Umbilical cord (tissue), 1 donor: ENCODE measurements at regions not wholly inside any gene's neighbourhood (a gene's known extent, or its start where the extent isn't known, plus 50 kb on each side); places are given as distances from the start of the nearest gene placed in this dataset.

Source experiments
- DNase-seq: peaks from one replicate; pipeline ENCODE4 v3.0.0-alpha.2; 2015; ENCODE audit warnings: low spot score

DNA sequence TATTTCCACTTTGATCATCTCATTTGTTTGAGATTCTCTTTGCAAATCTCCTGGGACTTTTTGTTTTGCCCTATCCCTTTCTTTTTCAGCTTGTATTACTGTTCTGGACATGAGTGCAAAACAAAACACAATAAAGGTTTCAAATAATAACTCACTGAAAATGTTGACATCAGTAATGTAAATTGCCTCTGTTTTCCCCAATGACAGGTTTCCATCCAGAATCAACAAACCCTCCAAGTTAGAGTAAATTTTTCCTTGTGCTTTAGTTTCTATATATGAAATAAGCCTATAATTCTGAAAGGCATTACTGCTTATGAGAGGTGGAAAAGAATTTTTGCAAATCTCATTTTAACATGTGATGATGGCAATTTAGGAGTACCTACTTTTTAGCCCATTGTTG lies 187.0 kb upstream of the ANO3 start:
- no peak for DNase-seq

DNA sequence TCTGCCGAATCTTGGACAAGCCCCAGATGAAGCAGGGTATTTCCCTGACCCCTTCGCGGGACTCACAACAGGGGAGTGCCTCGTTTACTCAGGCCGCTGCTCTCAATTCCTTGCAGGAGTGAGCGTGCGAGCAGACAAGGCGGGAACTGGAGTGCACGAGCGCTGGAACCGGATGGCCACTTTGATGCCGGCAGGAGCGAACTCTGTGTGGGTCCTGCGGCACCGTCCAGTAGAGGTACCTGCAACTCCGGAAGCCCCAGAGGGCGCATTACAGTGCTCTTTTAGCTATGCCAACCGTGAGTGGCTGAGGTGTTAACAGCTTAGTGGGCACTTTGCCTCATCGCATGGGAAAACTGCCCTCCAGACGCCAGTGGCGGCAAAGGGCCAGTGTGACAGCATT lies 182.3 kb upstream of the ANO3 start:
- DNase-seq, result no peak

DNA sequence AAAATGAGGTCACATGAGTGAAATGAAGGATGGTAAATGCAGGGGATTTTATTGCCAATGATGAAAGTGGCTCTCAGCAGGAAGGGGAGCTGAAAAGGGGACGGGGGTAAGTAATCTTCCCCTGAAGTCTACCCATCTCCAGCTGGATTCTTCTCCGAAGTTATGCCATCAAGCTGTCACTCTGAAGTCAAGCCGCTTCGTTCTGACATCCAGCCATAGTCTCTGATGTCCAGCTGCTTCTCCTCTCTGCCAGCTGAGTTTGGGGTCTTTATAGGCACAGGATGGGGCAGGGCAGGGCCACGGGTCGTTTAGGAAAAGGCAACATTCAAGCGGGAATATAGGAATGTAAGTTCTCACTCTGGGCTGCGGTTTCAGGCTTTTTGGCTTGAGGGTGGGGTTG lies 181.9 kb upstream of the ANO3 start:
- no peak for DNase-seq

DNA sequence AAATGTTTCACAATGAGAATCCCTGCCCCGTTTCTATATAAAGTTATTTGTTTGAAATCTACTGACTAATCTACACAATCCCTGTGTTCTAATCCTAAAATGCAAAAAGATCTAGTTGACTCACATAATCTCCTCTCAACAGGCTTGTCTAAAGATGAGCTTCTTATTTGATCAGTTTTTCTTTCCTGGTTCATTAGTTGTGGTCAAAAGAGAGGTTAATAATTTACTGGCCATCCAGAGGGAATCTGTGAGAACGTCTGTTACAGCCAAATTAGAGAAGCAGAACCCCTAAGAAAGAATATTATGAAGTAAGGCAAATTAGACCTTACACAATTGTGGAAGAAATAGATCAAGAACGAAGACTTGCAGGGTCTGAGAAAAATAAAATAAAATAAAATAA lies 173.7 kb upstream of the ANO3 start:
- DNase-seq, result no peak

DNA sequence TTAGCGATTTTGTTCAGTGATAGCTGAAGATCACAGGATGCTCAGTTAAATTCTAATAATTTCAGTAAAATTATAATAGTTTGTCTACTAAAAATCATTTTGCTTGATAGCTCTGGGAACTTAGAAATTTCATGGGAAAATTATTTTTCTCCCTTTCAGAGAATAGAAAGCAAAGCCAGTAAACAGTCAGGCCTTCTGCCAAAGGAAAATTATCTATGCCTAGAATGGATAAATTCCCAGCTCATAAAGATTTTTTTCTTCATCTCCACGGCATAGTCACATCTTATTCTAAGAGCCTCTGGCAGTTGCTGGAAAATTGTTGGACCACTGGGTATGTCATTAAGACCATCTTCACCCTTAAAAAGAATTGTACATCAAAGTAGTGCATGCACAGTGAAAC lies 169.6 kb upstream of the ANO3 start:
- DNase-seq, result peak; percentile 44

DNA sequence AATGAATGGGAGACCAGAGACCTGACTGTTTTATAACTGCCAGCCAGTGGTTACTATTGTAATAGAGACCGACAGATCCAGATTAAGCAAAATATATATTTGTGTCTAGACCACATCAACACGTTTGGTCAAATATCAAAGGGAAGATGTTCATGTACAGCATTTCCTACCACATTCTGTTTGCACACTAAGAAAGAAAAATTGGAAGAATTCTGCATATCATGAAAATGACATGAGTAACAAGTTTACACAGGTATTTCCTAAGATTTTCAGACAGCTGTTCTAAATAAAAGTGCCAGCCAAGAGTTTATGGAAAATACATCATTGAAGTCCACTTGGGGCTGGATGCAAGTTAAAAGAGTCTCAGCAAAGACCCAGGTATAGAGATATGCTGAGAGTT lies 145.5 kb upstream of the ANO3 start:
- DNase-seq, result no peak

DNA sequence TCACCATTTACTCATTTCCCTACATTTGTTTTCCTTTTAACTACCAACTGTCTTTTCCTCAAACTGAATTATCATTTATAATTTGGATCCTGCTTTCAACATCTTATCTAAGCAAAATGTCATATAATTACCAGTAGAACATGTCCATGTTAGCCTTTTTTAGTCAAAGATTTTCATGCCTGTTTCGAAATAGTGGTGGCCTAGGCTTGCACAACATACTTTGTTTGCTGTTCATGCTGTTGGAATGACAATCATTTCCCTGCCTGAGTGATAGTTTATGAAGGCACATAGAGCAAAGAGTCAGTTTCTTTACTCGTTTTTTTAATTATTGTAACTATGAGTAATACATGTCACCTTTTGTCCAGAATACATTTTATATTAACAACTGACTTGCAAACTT lies 144.3 kb upstream of the ANO3 start:
- peak; percentile 52 for DNase-seq

DNA sequence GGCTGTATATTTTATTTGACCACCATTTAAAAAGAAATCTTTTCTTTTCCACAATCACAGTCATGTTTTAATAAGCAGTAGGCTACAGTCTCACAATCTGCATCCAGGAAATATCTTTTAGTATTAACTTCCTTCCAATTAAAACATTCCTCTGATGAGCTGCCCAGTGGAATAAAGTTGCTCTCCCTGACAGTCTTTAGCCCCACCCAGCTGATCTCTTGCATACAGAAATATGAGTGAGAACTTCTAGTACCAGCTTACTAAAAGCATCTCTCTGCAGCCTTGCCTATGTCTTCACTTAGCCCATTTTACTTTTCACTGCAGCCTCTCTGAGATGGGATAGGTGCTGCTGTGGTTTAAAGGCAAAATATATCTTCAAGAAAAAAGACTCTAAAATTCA lies 143.4 kb upstream of the ANO3 start:
- DNase-seq, result peak; percentile 42

DNA sequence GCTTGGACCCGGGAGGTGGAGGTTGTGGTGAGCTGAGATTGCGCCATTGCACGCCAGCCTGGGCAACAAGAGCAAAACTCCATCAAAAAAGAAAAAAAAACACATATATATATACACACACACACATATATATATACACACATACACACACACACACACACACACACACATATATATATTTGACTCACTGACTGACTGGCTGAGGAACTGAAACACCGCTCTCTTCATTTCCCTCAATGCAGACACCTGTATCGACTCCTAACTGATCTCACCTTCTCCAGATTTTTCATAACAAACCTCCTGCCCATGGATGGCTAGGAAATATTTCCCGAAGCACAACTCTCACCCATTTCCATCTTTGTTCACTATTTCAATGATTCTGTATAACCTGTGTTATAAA lies 140.7 kb upstream of the ANO3 start:
- no peak for DNase-seq

DNA sequence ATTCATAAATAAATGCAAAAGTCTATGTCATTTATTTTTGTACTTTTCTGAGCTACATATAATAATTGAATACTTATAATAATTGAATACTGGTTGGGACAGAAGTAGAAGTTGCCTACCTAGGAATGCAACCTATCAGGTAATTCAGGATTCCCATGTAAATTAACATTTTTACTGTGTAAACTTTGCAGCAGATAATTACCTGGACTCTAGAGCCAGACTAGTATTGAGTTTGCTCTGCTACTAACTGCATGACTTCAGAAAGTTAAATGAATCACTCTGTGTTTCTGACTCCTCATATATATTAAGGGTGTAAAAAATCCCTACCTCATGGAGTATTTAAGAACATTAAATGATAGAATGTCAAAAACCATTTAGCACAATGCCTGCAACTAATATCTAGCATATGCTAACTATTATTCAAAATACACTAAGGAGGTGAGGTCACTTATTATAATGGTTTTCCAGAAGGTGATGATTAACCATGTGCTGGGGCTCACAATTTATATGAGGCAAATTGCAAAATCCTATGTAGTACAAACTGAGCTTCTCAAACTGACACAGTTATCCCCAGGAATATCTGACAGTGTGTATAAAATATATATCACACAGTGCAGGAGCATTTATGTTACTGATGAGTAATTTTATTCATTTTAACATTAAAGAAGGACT lies 138.1 kb upstream of the ANO3 start:
- DNase-seq, result peak; percentile 30

DNA sequence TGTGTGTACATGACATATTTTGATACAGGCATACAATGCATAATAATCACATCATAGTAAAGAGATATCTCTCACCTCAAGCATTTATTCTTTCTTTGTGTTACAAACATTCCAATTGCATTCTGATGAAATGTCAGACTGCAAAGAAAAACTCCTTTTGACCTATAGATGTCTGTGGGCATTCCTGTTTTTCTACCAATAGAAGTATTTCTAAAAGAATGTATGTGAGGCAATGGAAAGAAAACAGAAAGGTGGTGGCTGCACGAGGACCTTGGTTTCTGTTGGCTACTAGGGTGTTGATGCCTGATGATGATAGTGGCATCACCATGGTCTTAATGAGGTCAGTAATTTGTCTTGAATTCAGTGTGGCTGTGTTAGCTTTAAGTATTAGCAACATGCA lies 137.0 kb upstream of the ANO3 start:
- DNase-seq, result no peak

DNA sequence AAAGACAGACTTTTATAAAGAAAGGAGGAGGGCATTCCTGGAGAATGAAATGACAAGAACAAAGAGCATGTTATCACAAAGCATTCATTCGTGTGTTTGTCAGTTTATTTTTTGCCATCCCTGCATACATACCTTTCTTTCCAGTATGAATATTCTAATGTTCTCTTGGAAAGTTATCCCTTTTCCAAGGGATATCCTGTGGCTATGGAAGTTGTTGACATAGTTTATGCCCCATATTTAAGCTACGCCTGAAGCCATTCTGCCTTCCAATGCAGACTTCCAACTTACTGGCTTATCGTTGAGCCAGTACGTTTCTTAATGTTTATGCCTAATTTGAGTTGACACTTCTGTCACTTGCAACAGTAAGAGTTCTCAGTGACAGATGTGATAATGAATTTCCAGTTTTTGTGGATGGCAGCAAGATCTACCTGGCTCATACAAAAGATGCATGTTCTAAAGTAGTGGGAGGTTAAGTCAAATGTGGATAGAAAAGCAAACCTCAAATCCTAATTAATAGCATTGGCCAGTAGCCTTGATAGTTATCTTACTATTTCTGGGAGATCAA lies 133.3 kb upstream of the ANO3 start:
- no peak for DNase-seq

DNA sequence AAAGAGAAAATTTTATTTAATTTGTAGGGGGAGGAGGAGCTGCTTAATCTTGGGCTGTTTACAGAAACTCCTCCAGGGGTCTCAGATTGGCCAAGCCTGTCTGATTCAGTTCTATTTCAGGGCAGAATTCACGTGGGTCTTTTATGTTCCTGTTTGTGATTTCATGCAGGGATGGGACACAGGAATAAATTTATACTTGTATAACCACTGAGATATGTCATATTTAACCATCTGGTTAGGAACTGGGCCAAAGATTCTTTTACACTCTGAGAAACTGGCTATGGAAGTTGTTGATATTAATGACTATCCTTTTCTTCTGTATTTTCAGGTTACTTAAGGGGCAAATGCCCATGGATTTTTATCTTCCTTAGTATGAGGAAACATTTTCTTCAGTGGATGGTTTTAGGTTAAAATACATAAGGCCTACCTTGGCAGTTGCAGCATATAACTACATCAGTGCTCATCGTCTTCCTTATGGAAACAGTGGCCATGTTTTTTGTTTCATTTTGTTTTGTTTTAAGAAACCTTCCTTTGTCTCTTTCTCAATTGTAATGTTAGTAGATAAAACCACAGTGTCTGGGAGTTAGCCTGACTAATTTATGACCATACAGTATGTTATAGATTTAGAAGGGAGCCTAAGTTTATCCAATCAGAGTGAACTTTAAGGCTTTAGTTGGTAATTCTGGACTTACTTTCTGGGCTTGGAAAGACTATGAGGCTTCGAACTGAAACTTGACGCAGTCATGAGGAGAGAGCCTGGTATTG lies 132.4 kb upstream of the ANO3 start:
- DNase-seq, result peak; percentile 21

DNA sequence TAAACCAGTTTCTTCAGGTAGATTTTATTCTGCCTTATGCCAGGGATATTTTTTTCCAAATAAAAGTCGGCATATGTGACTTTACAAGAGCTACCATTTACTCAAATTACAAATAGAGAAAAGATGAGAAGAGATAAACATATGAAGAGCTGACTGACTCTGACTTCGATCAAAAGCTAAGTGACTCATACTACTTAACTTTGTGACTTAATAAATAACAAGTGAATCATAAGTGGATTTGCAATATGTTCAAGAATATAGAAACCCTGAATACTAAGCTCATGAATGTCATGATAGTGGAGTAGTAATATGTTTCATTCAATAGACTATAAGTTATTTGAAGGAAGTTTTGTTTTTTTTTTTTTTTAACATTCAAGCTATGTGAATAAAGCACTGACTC lies 130.5 kb upstream of the ANO3 start:
- no peak for DNase-seq

DNA sequence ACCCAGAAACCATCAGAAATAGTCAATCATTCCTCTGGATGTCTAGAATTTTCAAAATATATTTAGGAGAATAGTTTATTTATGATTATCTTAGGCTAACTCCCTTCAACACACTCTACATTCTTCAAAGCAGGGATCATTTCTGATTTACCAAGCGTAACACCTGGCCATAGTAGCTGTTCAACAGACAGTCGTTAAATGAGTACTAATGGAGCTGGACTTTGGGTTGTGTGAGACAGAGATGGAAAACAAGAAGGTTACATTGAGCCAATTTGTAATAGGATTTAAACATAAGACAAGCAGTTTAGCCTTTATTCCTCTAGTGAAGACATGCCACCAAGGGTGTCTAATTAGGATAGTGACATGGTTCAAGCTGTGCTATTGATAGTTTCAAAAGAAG lies 129.2 kb upstream of the ANO3 start:
- no peak for DNase-seq

DNA sequence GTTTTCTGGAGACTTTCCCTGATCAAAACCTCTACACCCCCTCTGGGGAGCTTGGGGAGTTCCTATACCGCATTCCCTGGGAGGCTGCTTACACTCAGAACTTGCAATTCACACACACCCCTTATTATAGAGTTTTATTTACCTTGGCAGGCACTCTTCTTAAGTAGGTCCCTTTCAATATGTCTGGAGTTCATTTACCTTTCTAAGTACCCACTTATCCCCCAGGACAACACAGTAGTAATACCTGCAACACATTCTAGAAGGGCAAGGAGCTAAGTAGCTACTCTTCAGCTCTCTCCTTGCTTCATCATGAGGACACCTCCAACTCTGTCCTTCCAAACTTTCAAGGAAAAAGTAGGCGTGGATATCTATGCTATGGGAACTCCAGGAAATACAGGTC lies 127.8 kb upstream of the ANO3 start:
- DNase-seq, result no peak

DNA sequence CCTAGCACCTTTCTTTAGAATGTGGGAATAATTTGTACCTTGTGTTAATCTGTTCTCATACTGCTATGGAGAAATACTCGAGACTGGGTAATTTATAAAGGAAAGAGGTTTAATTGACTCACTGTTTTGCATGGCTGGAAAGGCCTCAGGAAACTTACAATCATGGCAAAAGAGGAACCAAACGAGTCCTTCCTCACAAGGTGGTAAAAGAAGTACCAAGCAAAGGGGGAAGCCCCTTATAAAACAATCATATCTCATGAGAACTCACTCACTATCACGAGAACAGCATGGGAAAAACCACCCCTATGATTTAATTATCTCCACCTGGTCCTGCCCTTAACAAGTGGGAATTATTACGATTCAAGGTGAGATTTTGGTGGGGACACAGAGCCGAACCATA lies 127.1 kb upstream of the ANO3 start:
- DNase-seq, result no peak

DNA sequence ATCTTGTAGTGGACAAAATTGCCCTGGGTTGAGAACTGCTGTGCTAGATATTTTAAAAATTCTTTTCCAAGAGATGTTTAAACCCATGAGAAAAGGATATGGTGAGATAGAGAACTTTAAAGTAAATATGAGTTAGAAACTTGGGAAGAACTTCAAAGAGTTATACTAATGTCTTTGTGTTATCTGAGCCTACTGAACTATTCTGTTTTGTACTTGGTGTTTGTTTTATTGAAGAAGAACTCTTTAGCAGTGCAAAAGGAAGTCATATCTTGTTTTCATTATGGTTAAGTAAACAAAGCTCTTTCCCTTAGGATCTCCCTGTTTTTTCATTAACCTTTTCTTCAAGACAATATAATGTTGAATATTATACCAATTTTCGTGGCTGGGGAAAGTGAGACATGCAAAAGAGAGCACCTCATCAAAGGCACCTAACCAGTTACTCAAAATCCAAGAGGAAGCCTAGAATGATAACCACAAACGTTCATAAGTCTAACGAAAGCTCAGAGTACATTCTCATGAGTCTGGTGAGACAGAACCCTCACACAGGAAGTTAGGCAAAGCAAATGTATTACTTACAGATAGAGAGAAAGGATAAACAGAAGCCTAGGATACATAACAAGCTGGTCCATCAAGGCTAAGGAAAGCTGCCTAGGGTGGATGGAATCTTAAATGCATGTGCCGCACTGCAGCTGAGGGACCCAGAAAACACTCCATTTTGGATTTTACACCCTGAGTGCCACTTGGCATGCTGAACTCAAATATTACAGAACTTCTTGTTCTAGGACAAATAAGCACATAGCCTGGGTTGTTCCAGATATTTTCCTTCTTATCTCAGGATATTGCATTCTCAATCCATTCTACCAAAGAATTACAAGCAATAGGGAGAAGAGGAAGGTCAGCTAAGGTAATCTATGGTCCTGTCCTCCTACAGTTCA lies 112.5 kb upstream of the ANO3 start:
- DNase-seq, result no peak

DNA sequence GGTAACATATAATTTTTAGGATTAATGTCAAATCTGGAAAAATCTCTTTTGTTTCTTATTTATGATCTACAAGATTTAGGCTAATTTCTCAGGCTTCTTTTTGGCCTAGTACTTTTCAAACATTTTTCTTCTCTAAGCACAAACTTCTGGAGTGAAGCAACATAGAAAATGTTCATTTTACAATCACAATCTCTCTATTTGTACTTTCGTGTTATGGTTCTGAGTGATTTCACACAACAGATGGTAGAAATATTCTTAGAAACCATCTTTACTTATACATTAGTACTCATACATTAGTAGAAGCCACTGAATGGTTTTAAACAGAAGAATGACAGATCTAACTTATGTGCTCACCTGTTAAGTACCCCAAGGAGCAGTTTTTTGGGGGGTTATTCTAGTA lies 106.3 kb upstream of the ANO3 start:
- no peak for DNase-seq

DNA sequence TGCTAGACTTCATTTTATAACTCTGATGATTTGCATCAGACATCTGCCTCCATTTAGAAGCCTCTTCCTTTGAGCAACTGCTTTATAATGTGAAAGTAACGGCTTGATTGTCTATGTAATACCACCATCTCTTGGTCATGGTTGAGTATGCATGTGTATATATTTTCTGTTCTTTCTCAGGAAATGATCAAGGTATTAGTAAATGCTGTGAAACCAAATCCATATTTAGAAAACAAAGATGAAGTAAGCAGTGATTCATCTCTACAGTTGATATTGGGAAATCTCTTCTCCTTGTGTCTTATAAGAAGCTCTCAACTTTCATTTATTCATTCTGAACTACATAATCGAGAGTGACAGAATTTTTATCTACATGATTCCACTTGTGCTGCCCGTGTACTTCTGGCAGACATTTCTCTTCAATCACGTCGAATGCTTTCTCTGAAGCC lies 104.6 kb upstream of the ANO3 start:
- DNase-seq, result peak; percentile 62

DNA sequence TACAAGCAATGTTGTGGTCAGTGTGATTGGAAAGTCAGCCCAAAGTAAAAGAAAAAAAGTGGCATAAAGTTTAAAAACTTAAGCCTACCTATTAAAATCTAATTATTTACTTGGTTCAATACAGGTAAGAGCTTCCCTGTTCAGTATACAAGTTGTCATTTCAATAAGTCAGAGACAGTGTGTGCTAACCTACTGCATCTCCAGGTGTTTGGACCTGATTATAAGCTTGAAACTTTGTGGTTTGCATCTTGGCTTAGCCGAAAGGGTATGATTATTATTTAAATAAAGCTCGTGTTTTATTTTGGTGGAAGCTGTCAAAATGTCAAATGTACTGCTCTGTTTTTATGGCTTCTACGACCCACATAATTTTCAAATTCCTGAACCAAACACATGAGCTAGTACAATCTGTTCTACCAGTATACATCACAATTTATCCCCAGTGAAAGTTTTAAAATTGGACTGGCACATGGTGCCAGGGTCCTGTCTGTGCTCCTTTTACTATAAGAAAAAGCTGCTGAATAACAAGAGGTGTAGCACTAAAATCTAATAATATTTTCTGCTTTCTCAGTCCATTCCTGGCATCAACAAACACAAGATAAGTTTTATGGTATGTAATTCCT lies 103.9 kb upstream of the ANO3 start:
- no peak for DNase-seq

DNA sequence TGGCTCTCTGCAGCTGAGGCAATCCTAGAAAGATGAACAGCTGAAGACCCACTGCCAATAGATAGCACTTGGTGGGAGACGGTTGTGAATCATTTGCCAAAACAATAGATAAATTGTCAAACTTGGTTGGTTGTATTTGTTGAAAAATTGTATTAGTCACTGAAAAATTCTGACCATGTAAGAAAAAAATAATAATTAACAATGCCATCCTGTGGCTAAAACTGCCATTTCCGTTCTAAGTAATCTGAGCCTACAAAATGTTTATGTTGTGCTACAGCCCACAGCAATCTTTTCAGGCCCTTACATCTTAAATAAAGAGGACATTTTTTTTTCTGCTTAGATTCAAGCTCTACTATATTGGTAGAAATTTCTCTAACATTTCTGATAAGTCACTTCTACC lies 103.2 kb upstream of the ANO3 start:
- no peak for DNase-seq
